ENCODE measurements at regions not wholly inside any gene's neighbourhood (a gene's known extent, or its start where the extent isn't known, plus 50 kb on each side); places are given as distances from the start of the nearest gene placed in this dataset.
"Not testable (repeated sequence)": the region's sequence is repeated elsewhere in the genome, so short reads cannot be mapped to it uniquely, and the experiment has no call there.

- not testable (repeated sequence) for DNase-seq
Observed at GRCh38 chr7:9919-10318, 182.5 kb upstream of the FAM20C start.

- DNase-seq = not testable (repeated sequence)
Observed at GRCh38 chr7:32565-33280, 159.6 kb upstream of the FAM20C start.

GRCh38 chr7:35121-35541 lies 157.2 kb upstream of the FAM20C start:
- DNase-seq = not testable (repeated sequence)

- DNase-seq = not testable (repeated sequence)
Observed at GRCh38 chr7:36539-36938, 155.8 kb upstream of the FAM20C start.

- not testable (repeated sequence) for DNase-seq
Observed at GRCh38 chr7:37656-38055, 154.7 kb upstream of the FAM20C start.

- DNase-seq = not testable (repeated sequence)
Observed at GRCh38 chr7:38444-38843, 153.9 kb upstream of the FAM20C start.

GRCh38 chr7:39984-40740 lies 152.2 kb upstream of the FAM20C start:
- not testable (repeated sequence) for DNase-seq

GRCh38 chr7:40799-41750 lies 151.3 kb upstream of the FAM20C start:
- DNase-seq = no peak

GRCh38 chr7:41917-42565 lies 150.3 kb upstream of the FAM20C start:
- DNase-seq = no peak

GRCh38 chr7:43791-44540 lies 148.4 kb upstream of the FAM20C start:
- DNase-seq = no peak

GRCh38 chr7:44541-44896 lies 147.9 kb upstream of the FAM20C start:
- no peak for DNase-seq

- DNase-seq = no peak
Observed at GRCh38 chr7:45106-46090, 147.0 kb upstream of the FAM20C start.

- DNase-seq = no peak
Observed at GRCh38 chr7:46123-46829, 146.1 kb upstream of the FAM20C start.

- DNase-seq = no peak
Observed at GRCh38 chr7:46830-47140, 145.6 kb upstream of the FAM20C start.

GRCh38 chr7:51456-52068 lies 140.8 kb upstream of the FAM20C start:
- no peak for DNase-seq

GRCh38 chr7:52100-52499 lies 140.3 kb upstream of the FAM20C start:
- DNase-seq = no peak

GRCh38 chr7:53531-53930 lies 138.8 kb upstream of the FAM20C start:
- no peak for DNase-seq

- no peak for DNase-seq
Observed at GRCh38 chr7:54615-55014, 137.8 kb upstream of the FAM20C start.

GRCh38 chr7:55690-56248 lies 136.6 kb upstream of the FAM20C start:
- DNase-seq = no peak

Measured in right kidney (tissue), 1 donor.